GM18519 (cell line): ENCODE measurements at regions not wholly inside any gene's neighbourhood (a gene's known extent, or its start where the extent isn't known, plus 50 kb on each side); places are given as distances from the start of the nearest gene placed in this dataset.

ENCODE experiments used
- ATAC-seq: cut with Tn5 transposase; IDR thresholded peaks from one replicate; pipeline ENCODE4 v1.9.1; 2021; ENCODE audit warnings: mild to moderate bottlenecking, moderate library complexity; ENCODE audit not compliant: unreplicated experiment, low FRiP score

DNA sequence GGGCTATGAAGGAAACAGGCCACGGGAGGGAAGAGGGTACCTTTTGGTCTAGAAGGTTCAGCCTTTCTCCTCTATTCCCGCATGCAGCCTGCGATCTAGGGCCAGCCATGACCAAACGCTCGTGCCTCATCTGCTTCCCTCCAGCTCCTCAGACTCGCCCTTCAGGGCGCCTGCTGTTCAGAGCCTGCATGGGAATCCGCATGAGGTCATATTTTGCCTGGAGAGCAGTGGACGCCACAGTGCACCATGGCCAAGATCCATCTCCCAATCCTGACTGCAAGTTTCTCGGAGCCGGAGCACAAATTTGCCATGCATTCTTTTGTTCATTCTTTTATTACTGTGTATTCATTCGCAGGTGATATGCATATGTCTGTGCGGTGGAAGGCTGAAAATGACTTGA lies 608.1 kb downstream of the QKI start:
- ATAC-seq = no peak

DNA sequence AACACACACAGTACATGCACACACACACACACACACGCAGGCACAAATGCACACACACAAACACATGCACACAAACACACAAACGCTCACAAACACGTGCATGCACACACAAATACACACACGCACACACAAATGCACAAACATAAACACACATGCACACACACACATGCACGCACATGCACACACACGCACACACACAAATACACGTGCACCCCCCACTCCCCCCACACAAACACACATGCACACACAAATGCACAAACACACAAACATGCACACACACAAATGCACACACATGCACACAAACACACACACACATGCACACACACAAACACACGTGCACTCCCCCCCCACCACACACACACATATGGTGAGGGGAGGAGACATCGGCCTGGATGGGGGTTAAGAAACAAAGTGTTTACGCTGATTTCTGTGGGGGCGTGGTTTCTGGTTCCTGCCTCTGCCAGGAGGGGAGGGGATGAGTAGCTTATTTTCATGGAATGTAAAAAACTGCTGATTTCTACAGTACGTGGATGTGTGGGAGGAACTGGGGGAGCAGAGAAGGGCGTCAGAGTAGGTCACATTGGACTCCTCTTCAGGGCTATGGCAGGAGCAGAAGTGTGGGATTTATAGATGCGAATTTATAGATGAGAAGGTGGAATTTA lies 607.2 kb downstream of the QKI start:
- ATAC-seq = no peak

DNA sequence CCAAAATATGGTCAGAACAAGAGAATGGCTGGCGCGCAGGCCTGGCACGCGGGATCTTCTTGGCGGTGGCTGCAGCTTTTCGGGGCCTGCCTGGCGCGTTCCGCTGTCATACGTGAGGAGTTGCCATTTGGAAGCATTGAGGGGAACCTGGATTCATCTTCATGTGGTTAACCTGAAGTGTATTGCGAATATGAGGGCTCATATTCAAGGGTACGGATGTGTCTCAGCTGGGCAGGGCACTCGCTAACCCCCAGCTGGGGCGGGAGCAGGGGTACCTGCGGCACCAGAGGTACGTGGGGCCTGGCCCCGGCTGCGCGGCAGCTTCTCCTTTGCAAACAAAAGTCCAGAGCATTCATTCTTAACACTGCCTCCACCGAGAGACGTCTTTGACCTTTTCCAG lies 605.6 kb downstream of the QKI start:
- no peak for ATAC-seq

DNA sequence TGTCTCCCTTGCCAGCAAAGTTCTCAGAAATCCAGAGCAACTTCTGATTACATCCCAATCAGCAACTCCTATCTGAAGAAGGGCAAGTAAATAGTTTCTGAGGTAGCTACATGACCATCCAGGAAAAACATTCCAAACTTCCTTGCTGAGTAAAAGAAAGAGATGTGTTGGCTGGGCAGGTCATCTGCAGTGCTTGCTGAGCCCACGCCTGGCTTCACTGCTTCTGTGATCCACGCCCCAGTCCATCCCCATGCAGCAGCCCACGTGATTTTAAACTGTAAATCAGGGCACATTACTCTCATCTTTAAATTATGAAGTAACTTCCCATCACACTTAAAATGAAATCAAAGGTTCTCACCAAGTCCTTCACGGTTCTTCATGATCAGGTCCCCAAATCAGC lies 603.6 kb downstream of the QKI start:
- no peak for ATAC-seq

DNA sequence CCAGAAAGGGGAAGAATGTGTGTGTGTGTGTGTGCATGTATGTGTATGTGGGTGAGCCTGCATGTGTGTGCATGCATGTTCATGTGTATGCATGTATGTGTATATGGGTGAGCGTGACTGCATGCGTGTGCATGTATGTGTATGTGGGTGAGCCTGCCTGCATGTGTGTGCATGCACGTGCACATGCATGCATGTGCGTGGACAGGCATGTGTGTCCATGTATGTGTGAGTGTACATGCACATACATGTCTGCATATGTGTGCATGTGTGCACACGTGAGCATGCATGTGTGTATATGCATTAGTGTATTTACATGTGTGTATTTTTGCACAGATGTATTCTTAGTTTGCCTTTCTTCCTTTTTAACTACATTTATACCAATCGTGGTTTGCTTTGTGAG lies 601.5 kb downstream of the QKI start:
- no peak for ATAC-seq

DNA sequence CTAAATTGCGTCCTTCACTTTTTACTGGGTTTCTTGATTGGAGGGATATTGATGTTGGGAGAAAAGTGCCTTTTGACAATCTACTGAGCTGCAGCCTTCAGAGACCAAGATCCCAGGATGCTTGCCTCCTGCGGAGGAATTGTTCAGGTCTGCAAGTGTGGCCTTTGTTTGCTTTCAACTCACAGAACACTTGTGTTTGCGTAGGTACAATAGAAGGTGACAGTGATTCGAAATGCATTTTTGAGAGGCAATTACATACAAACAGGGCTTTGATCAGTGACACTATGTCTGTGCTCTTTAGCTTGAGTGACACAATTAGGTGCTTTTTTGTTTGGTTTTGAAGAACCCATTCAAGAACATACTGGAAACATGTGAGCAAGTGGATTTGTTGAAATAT lies 600.6 kb downstream of the QKI start:
- ATAC-seq = no peak

DNA sequence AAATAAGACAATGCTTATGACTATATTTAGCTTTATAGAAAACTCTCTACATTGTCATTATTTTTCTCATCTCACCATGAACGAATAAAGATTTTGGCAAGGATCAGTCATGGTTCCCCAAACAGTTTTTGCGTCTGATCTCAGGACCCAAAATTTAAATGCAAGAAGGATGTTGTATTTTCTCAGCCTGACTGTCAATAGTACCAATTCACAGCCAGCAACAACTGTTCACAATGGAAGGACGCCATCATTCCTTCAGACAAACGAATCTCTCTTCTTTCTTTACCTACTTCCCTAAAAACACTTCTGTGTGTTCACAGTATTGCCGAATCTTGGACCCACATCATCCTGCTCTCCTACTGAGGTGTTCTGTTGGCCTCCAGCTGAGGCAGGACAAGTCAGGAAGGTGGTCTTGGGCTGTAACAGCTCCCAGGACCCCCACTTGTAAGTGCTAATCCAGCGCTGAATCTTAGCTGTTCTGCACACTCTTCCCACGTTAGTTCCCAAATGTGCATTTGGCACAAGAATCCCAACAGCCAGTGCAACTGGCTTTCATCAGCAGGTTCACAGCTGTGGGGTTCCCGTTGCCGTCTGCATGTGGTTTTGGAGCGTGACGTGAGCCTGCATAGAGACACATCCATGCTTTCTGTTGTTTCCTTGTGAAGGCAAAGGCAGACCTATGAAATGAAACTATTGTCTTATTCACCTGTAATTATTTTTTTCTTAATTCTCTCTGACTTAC lies 600.0 kb downstream of the QKI start:
- ATAC-seq = no peak

DNA sequence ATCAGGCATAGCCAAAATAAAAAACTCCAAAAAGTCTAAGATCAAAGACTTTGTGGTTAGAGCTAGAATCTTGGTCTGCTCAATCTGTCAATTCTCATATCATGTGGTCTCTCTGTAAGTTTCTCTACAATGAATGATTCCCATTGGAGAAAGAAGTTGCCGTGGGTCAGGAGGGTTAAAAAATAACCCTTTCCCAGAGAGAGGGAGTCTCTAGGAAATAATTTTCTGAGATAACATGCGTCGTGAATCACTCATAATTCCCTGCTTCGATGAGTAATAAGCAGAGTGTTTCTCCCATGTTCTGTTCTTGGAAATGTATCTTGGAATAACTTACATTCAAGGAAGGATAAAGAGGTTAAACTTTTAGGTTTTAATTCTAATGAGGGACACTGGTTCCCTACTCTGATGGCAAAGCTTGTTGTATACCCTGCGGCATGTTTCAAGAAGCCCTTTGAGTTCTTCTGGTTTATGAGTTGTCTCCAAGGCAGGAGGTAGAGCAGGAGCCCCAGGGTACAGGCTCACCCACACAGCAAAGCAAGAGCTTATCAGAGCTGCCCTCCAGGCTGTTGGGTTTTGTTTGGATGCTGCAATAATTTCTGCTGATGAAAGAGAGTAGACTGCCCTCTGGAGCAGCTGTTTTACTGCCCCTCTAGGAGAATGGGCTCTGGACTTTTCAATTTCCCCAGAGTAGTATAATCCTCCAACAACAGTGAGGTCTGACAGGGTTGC lies 599.1 kb downstream of the QKI start:
- ATAC-seq = no peak

DNA sequence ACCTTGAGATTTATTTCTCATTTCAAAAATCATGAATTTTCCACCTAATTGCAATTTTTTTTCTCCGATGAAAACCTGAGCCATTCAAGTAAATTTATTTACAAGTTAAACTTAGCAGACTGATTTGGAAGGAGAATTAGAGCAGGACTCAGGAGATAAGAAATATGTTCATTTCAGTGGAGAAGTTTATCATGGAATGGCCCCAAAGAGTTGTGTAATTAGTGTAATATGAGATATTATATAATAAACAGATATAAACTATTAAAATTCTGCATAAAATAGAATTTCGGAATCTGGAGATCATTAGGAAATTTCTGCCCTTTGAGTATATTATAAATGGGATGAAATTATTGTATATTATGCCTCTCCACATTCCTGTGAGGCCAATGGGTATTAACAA lies 596.8 kb downstream of the QKI start:
- ATAC-seq = no peak

DNA sequence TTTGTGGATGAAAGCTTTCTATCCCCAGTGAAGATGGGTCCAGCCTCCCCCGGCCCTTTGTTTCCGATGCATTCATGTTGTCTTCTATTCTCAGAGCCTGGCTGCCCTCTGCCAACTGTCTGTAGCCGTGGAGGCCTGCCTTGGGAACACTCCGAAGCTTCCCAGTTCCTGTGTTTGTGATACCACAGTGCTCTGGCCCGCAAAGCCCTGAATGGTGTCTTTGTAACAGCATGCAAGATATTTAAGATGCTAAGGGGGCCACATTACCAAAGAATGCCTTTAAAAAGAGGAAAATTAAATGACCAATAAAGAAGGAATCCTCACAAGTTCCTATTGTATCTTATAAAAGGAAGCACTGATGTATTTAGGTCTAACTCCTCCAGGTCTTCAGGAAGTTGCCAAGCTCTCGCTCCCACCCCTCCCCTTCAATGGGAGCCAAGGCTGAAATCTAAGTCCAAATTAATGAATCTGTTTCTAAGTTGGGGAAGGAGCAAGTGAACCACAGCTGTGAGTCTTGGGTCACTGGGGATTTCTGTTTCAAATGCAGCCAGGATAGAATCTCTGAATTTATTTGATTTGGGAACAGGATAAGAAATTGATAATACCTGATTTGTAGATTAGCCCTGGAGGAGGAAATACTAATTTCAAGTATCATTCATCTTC lies 596.1 kb downstream of the QKI start:
- ATAC-seq = no peak

DNA sequence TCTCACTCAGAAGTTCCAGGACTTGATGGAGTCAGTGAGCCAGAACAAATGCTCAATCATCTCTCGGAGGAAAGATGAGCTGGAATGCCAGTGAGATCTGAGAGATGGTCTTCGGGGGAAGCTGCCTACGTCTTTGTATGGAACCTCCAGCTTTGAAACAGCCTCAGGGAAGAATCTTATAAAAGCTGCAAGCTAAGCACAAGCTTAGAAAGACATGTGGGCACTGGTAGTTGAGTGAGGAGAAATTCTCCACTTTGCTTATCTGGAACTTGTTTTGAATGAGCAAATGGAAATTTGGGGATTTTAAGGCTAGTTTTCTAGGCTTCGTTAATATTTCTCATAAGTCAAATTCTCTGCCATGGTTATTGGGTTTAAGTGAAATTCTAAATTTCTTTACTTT lies 594.4 kb downstream of the QKI start:
- no peak for ATAC-seq

DNA sequence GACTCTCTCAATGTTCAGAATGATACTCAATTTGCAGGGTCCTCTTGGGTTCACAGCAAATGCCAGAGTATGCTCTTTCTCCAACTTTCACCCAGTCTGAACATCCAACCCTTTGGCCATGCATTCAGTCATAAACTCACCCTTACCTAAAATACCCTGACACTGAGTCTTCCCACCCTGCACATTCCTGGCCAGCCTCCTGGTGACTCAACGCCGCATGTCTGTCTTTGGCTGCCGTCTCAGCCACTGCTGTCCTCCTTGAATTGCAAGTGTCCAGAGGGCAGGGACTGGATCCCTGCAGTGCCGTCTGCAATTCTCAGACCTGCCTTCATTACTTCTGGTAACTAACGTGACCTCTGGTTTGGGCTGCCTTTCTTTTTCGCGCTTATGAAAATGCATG lies 593.4 kb downstream of the QKI start:
- no peak for ATAC-seq

DNA sequence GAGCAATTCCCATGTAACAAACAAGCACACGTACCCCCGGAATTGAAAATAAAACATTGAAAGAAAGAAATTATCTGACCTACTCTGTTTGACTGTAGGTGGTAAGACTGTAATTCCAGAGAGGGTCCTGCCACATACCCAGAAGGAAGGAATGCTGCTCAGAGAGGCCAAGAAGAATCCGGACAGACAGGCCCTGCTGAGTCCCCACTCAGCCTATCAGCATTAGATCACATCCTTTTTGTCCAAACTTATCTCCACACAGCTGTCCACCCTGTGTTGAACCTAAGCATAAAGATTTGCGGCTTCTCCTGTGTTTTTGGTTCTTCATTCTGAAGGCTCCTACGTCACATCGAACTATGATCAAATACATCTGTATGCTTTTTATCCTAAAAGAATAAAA lies 591.9 kb downstream of the QKI start:
- no peak for ATAC-seq

DNA sequence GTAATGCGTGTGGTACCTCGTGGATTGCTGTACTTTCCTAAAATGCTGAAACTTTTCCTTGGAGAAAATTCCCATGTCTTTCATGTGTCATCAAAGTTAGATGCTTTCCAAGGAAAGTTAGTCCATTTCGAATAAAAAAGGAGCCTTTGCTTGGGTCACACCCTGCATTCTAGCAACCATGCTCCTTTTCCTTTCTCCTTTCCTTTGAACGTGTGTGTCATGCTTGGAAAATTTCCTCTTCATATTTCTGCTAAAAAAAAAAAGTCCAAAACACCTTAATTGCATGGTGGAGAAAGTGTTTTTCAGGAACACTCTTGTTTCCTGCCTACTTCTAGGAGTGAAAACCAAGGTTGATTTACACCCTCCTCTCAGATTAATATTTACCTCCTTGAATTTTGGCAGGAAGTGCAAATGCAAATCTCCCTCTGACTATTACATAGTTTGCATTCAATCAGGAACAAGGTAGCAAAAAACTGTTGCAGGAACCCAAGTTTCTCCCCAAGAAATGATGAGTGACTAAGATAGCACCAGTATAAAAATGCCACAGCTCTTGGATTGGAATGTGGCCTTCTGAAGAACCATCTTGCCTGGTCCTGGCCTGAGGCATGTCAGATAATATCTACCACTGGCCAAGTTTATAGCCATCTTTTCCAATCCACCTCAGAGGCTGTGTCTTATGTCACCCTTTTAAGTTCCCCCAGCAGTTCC lies 590.6 kb downstream of the QKI start:
- no peak for ATAC-seq

DNA sequence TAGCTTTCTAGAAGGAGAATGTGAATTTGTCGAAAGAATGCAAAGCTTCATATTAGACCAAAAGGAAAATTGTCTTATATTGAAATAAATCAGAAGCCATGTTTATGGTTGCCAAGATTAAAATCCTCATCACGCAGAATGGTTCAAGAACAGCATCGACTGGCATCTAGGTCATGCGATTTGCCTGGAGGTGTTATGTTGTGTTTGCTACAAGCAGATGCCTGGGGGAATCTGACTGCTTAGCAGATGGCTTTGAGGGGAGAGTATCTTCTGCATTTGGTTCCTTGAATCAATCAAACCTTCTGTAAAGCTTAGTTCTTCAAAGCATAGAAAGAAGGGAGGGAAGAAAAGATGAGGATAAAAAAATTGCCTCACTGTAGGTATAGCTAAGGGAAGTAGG lies 585.8 kb downstream of the QKI start:
- ATAC-seq = no peak

DNA sequence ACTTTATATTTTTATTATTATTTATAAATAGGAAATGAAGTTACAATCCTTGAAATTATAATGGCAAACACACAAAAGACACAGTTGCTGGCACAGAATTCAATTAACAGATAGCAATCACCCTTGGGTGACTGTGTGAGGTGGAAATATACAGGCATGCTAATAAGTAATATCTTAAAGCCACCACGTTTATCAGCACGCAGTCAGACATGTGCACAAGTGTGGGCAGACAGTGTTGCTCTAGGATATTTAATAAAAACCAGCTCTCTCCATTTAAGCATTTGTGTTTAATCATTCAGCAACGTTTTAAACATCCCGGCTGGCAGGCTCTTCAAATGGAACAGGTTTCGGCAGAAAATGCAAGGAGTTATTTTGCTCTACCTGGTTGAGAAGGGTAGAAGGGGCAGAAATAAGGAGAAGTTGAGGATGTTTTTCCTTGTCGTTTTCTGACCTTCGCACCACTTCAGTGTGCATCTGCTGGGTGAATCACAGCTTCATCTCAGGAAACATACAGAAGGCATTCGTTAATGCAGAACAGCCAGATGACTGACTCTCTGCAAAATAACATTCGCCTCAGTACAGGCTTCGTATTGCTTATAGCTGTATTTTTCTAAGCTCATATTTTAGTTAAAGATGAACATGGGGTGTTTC lies 585.1 kb downstream of the QKI start:
- no peak for ATAC-seq

DNA sequence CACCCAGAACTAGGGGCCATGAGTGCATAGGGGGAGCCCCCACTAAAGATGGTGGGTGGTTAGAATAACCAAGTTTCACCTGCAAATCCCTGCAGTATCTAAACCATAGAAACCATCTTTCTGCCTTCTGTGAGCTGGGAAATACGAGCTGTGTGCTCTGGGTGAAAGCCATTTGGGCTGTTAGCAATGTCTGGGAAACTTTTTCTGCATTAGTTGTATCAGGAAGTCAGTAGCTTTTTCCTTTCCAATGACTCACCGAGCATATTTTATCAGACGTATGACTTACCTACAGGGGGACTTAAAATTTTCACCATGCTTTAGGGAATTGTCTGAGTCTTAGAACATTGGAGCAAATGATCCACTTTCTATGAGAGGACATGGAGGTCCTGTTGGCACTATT lies 584.0 kb downstream of the QKI start:
- no peak for ATAC-seq

DNA sequence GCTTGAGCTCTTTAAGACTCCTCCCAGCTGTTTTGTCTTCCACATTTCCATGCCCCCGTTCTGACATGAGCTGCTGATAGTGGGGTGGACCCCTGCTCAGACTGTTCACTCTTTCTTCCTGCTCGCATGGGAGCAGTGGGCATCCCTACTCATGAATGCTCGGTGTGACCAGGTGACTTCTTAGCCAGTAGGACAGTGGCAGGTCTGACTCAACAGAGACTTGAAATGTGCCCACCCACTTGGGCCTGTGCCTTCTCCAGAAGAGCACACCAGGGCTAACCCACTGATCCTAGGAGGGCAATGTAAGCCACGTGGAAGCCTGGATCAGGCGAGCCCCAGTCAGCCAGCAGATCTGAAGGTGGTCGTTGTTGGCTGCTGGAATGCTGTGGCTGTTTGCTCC lies 582.0 kb downstream of the QKI start:
- ATAC-seq = no peak

DNA sequence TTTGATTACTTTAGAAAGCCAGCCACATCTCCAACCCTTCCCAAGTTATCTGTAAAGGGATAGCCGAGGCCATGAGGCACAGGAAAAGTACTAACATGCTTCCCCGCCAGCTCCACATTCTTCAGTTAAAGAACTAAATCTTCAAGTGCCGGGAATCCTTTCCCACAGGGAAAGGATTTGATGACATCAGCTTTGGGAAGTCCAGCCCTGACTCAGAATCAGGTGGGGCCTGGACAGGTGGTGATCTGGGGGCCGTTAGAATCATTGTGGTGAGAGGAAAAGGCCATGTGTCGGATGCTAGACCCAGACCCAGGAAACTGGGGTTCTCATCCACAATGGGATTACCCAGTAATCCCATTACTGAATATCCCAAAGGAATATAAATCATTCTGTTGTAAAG lies 580.0 kb downstream of the QKI start:
- no peak for ATAC-seq

DNA sequence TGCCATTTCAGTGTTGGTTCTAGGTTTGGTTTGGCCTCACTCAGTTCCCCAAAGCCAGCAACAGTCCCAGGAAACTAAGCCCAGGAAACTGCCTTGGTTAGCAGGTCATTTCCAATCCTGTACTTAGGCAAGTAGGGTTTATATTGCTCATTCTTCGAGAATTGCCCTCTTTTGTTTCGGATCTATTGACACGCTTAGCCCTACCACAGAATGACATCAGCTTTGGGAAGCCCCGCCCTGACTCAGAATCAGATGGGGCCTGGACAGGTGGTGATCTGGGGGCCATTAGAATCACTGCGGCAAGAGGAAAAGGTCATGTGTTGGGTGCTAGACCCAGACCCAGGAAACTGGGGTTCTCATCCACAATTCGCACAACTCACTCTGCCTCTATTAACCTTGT lies 578.2 kb downstream of the QKI start:
- no peak for ATAC-seq
